ENCODE measurements at regions not wholly inside any gene's neighbourhood (a gene's known extent, or its start where the extent isn't known, plus 50 kb on each side); places are given as distances from the start of the nearest gene placed in this dataset.

DNA sequence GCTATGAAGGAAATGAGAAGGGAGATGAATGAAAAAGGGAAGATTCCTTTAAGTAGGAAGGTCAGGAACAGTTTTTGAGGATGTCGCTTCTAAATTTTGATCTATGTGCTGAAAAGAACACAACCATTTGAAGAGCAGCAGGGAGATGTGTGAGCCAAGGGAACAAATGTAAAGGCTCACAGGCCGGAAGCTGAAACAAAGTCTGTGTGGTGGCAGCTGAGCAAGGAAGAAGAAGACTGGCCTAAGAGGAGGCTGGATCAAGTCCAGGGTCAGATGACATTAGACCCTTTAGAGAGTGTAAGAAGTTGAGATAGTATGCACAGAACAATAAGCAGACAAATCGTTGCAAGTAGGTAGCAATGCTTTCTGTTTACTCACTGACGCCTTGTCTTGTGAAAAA is 1631.4 kb upstream of the TENM4 start:
- TF ChIP-seq, protein P1, sequence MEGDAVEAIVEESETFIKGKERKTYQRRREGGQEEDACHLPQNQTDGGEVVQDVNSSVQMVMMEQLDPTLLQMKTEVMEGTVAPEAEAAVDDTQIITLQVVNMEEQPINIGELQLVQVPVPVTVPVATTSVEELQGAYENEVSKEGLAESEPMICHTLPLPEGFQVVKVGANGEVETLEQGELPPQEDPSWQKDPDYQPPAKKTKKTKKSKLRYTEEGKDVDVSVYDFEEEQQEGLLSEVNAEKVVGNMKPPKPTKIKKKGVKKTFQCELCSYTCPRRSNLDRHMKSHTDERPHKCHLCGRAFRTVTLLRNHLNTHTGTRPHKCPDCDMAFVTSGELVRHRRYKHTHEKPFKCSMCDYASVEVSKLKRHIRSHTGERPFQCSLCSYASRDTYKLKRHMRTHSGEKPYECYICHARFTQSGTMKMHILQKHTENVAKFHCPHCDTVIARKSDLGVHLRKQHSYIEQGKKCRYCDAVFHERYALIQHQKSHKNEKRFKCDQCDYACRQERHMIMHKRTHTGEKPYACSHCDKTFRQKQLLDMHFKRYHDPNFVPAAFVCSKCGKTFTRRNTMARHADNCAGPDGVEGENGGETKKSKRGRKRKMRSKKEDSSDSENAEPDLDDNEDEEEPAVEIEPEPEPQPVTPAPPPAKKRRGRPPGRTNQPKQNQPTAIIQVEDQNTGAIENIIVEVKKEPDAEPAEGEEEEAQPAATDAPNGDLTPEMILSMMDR (IDR thresholded peaks at IDR 0.05; ENCODE audit: low read depth, low read length, poor library complexity, severe bottlenecking): no peak
- no peak for TF ChIP-seq EZH2phosphoT487 (IDR thresholded peaks at IDR 0.05; ENCODE audit: borderline replicate concordance, low read length)
